ENCODE measurements at regions not wholly inside any gene's neighbourhood (a gene's known extent, or its start where the extent isn't known, plus 50 kb on each side); places are given as distances from the start of the nearest gene placed in this dataset.
"Not testable (repeated sequence)": the region's sequence is repeated elsewhere in the genome, so short reads cannot be mapped to it uniquely, and the experiment has no call there.

GRCh38 chr6:27608916-27609883, 136.3 kb upstream of the ZNF184 start:
- no peak for DNase-seq (ENCODE audit: low read depth)
- H3K4me3 ChIP-seq (ENCODE audit: low read depth, low read length) = no peak overlapping the region

DNA sequence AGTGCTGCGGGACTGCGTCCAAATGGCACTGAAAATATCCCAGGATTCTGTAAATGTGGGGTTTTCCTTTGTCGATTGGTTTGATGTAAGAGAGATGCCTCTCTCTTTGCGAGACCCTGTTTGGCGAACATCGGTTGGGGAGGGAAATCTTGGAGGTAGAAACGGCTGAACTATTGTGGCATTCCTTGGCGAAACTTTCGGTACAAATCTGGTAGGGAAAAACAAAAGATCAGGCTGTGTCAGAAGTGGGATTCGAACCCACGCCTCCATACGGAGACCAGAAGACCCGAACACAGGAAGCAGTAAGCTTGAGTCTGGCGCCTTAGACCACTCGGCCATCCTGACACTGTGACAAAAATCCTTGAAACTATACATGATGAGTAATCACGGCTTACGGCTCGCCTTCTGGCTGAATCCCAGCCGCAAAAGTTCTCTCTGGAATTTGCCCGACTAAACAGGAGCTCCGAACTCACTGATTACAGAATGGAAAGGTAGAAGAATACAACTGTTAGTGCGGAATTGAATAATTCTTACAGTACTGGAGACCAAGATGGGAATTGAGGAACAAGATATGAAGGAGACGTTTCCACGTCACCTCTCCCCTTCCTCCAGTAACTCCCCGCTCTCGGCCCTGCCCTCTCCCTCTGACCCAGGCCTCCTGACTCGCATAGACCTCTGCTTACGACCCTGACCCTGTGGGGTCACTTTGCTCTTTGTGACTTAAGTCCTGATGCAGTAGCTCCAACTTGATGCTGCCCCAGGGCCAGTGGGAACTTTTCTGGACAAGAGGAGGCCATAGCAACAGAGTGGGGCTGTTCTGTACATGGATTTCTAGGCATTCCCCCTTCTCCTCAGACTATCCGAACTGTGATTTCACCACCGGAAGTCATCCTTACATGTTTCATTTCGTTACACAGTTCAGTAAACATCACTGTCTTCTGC, 132.8 kb upstream of the ZNF184 start:
- DNase-seq (ENCODE audit: low read depth) = peak; percentile 46
- H3K4me3 ChIP-seq (ENCODE audit: low read depth, low read length) = peak overlapping the region; percentile 49

DNA sequence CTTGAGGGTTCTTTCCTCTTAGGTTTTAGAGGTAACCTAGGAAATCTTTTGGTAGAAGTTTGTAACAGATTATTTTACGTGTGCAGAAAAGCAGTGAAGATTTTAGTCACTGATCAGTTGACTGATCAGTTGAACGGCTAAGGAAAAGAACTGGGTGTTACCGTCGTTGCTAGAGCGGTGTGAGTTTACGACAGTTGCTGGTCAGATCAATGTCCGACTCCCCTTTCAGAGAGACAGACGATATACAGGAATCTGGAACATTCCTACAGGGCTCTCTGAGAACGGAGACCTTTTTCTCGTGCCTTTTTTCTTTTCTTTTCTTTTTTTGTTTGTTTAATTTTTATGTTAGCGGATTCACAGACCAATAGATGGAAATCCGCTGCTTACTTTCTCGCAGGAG, 132.1 kb upstream of the ZNF184 start:
- DNase-seq (ENCODE audit: low read depth) = no peak
- peak overlapping the region; percentile 49 for H3K4me3 ChIP-seq (ENCODE audit: low read depth, low read length)

- H3K4me3 ChIP-seq (ENCODE audit: low read depth, low read length) = peak overlapping the region; percentile 27
Measured at GRCh38 chr6:27601668-27602254, 128.9 kb upstream of the ZNF184 start.

GRCh38 chr6:27599859-27600532, 127.1 kb upstream of the ZNF184 start:
- DNase-seq (ENCODE audit: low read depth) = no peak
- no peak overlapping the region for H3K4me3 ChIP-seq (ENCODE audit: low read depth, low read length)

More at GRCh38 chr6:27601668-27602254, 128.9 kb upstream of the ZNF184 start:
- DNase-seq (ENCODE audit: low read depth) = no peak

DNA sequence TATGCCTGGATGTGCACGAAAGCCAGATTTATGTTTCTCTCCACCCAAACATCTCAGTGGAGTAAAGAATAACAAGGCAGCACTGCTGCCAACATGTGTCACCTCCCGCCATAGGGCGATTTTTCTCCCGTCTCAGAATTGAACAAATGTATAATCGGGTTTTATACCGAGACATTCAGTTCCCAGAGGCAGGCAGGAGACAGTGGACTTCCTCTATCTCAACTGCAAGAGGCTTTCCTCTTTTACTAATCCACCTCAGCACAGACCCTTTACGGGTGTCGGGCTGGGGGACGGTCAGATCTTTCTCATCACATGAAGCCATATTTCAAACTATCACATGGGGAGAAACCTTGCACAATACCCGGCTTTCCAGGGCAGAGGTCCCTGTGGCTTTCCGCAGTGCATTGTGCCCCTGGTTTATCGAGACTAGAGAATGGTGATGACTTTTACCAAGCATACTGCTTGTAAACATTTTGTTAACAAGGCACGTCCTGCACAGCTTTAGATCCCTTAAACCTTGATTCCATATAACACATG, 124.2 kb upstream of the ZNF184 start:
- not testable (repeated sequence) for H3K4me3 ChIP-seq (ENCODE audit: low read depth, low read length); DNase-seq (ENCODE audit: low read depth)

DNA sequence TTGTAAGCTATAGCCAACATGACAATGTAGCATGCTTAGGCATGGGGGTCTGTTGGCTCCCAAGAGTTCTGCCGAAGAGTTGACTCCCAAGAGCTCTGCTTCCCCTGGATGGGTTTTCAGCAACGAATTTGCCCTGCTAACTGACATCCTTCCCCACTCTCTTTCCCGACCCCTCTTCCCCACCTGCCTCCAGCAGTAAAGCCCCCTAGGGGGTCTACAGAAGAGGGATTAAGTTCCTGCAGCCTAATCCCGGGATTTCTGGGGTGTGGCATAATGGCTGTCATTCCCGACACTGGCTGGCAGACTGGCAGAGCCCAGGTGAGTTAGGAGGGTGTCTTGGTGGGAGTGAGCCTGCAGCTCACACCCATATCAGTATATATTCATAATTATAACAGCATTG, 121.0 kb upstream of the ZNF184 start:
- no peak overlapping the region for H3K4me3 ChIP-seq (ENCODE audit: low read depth, low read length)
- DNase-seq (ENCODE audit: low read depth) = no peak

DNA sequence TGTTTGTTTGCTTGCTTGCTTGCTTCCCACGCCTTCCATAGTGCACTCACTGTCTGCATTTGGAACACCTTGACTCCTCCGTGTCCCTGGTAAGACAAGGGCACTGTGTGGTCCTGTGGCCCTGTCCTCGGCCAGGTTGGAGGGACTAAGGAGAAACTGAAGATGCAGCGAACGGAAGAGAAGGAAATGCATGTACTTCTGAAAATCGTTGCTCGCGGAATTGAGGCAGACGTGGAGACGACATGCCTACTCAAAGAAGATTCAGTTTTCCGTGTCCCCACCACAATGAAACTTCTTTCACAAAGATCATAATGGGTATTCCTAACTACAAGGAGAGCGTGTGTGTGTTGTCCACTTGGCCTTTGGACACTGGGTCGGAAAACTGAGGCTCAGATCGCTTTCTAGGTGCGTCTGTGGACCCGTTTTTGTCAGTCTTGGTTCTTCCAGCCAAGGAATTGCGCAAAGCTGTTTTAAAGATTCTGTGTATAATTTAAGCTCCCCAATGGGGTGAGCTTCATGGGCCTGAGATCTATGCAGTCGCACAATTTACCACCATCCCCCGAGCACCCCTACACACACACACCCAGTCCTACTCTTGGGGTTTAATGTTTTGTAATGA, 120.4 kb upstream of the ZNF184 start:
- H3K4me3 ChIP-seq (ENCODE audit: low read depth, low read length) = peak overlapping the region; percentile 46
- no peak for DNase-seq (ENCODE audit: low read depth)

- DNase-seq (ENCODE audit: low read depth) = no peak
Measured at GRCh38 chr6:27592481-27593199, 119.7 kb upstream of the ZNF184 start.

GRCh38 chr6:27591699-27592480, 119.0 kb upstream of the ZNF184 start:
- H3K4me3 ChIP-seq (ENCODE audit: low read depth, low read length) = peak overlapping the region; percentile 46
- DNase-seq (ENCODE audit: low read depth) = no peak

More at GRCh38 chr6:27592481-27593199, 119.7 kb upstream of the ZNF184 start:
- H3K4me3 ChIP-seq (ENCODE audit: low read depth, low read length) = peak overlapping the region; percentile 46

DNA sequence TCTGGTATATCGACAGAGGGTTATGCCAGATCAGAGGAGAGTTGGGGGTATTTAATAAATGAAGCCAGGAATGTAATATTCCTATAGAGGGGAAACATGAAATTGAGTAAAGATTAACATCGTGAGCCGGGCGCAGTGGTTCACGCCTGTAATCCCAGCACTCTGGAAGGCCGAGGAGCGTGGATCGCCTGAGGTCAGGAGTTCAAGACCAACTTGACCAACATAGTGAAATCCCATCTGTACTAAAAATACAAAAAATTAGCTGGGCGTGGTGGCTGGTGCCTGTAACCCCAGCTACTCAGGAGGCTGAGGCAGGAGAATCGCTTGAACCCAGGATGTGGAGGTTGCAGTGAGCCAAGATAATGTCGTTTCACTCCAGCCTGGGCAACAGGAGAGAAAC, 112.4 kb upstream of the ZNF184 start:
- H3K4me3 ChIP-seq (ENCODE audit: low read depth, low read length); DNase-seq (ENCODE audit: low read depth): not testable (repeated sequence)

- H3K4me3 ChIP-seq (ENCODE audit: low read depth, low read length) = no peak overlapping the region
- DNase-seq (ENCODE audit: low read depth) = no peak
Measured at GRCh38 chr6:27584326-27584725, 111.4 kb upstream of the ZNF184 start.

DNA sequence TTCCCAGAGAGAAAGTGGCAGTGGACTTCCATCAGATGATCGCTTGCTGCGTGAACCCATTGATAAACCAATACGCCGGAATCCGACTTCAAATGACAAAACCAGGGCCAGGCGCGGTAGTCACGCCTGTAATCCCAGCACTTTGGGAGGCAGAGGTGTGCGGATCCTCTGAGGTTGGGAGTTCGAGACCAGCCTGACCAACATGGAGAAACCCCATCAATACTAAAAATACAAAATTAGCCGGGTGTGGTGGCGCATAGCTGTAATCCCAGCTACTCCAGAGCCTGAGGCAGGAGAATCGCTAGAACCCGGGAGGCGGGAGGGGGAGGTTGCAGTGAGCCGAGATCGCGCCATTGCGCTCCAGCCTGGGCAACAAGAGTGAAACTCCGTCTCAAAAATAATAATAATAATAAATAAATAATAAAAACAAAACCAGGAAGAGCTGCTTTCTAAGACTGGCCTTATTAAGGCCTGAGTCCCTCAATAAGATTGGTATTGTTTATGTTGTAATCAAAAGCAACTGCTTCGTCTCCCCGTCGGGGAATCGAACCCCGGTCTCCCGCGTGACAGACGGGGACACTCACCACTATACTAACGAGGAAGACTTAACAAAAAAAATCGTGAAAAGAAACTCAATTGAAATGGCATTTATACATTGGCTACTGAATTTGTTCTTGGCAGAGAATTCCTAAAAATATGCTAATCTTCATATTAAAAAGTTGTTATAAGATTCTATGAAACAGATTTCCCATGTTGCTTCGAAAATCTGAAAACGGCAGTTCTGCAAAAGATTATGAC, 110.2 kb upstream of the ZNF184 start:
- DNase-seq (ENCODE audit: low read depth) = no peak
- no peak overlapping the region for H3K4me3 ChIP-seq (ENCODE audit: low read depth, low read length)

GRCh38 chr6:27579973-27580372, 107.1 kb upstream of the ZNF184 start:
- no peak overlapping the region for H3K4me3 ChIP-seq (ENCODE audit: low read depth, low read length)
- DNase-seq (ENCODE audit: low read depth) = no peak

DNA sequence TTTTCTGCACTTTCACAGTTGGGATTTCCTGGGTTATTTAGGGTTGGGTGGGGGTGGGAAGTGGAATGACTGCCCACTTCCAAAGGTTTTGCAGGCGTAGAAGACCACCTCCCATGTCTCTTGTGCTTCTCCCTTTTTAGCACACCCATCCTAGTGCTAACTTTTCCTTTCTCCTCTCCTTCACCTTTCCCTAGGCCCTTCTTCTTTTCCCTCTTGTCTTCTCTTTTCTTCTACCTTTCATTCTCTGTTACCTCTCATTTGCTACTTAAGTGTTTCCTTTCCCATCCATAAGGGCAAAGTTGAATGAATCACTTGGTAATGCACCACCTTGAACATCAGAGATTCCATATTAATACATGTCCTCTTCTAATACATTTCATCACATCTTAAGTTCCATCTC, 105.0 kb upstream of the ZNF184 start:
- no peak overlapping the region for H3K4me3 ChIP-seq (ENCODE audit: low read depth, low read length)
- no peak for DNase-seq (ENCODE audit: low read depth)

GRCh38 chr6:27575594-27576361, 102.9 kb upstream of the ZNF184 start:
- no peak for DNase-seq (ENCODE audit: low read depth)

More at GRCh38 chr6:27575594-27576361, 102.9 kb upstream of the ZNF184 start:
- no peak overlapping the region for H3K4me3 ChIP-seq (ENCODE audit: low read depth, low read length)

All from skeletal muscle cell (primary cell).